HL-60 (cell line): ENCODE measurements at regions not wholly inside any gene's neighbourhood (a gene's known extent, or its start where the extent isn't known, plus 50 kb on each side); places are given as distances from the start of the nearest gene placed in this dataset.

ENCODE experiments used
- DNase-seq, 2 experiments: peaks; one replicate each; pipeline ENCODE4 v3.0.0-alpha.2; 2010 to 2020; ENCODE audit warnings: low read depth in 1 of 2, low spot score in 1 of 2
- H3K27ac ChIP-seq: fragments of 250-450 bp; sonication (Bioruptor Pico); replicated peaks from 2 replicates; pipeline ENCODE4 v1.5.1; 2020; ENCODE audit warnings: mild to moderate bottlenecking, moderate library complexity
- H3K27me3 ChIP-seq: fragments of 250-450 bp; sonication (Bioruptor Pico); 2 replicates; pipeline ENCODE4 v1.5.1; 2021; ENCODE audit warnings: mild to moderate bottlenecking, moderate library complexity; ENCODE audit not compliant: insufficient read depth, poor library complexity, severe bottlenecking
- H3K4me3 ChIP-seq: replicated peaks from 2 replicates; pipeline ENCODE4 v1.5.1; 2011; ENCODE audit warnings: mild to moderate bottlenecking, control low read depth, low read length; ENCODE audit not compliant: insufficient read depth
- CTCF ChIP-seq: IDR thresholded peaks from one replicate; pipeline ENCODE4 v1.5.1; 2011; ENCODE audit warnings: low read length, control low read depth, inconsistent platforms; ENCODE audit not compliant: insufficient read depth
- GABPA ChIP-seq: IDR thresholded peaks from 2 replicates; pipeline ENCODE4 v1.6.1; 2012; ENCODE audit warnings: low read depth
- POLR2AphosphoS5 ChIP-seq: IDR thresholded peaks from 2 replicates; pipeline ENCODE4 v1.6.1; 2012; ENCODE audit warnings: low read depth
- REST ChIP-seq: IDR thresholded peaks from 2 replicates; pipeline ENCODE4 v1.6.1; 2012; ENCODE audit warnings: low read depth; ENCODE audit not compliant: insufficient replicate concordance
- SPI1 ChIP-seq: IDR thresholded peaks from 2 replicates; pipeline ENCODE4 v1.6.1; 2012; ENCODE audit warnings: low read depth, mild to moderate bottlenecking, borderline replicate concordance

GRCh38 chr2:220212296-220213080 lies 585.1 kb downstream of the SLC4A3 start:
- Histone ChIP-seq H3K4me3 (no peak overlapping the region), H3K27ac (no peak overlapping the region), H3K27me3 (no peaks in the 10 kb centered on the region)
- DNase-seq, result no peak
- TF ChIP-seq REST (no peak), CTCF (no peak), SPI1 (no peak)

GRCh38 chr2:220215785-220216184 lies 588.4 kb downstream of the SLC4A3 start:
- Histone ChIP-seq H3K27me3 (no peaks in the 10 kb centered on the region), H3K27ac (no peak overlapping the region), H3K4me3 (no peak overlapping the region)
- no peak for DNase-seq
- TF ChIP-seq REST, result no peak
- no peak for TF ChIP-seq CTCF
- no peak for TF ChIP-seq SPI1
- no peak for TF ChIP-seq POLR2AphosphoS5
- TF ChIP-seq GABPA, result no peak

GRCh38 chr2:220219371-220219770 lies 591.9 kb downstream of the SLC4A3 start:
- H3K27me3 ChIP-seq, result no peaks in the 10 kb centered on the region

More at GRCh38 chr2:220219371-220219770, 591.9 kb downstream of the SLC4A3 start:
- Histone ChIP-seq H3K27ac (no peak overlapping the region), H3K4me3 (no peak overlapping the region)
- DNase-seq, result no peak
- TF ChIP-seq CTCF, result no peak
- TF ChIP-seq GABPA, result no peak
- no peak for TF ChIP-seq POLR2AphosphoS5
- no peak for TF ChIP-seq REST
